ENCODE measurements at regions not wholly inside any gene's neighbourhood (a gene's known extent, or its start where the extent isn't known, plus 50 kb on each side); places are given as distances from the start of the nearest gene placed in this dataset.

- ATAC-seq (no peak), DNase-seq (no peak)
- intact Hi-C loops (cut with micrococcal nuclease), result no loop called here
Observed at GRCh38 chr1:47674189-47674588, 236.3 kb downstream of the FOXD2 start.

GRCh38 chr1:47675047-47675675 lies 237.3 kb downstream of the FOXD2 start:
- intact Hi-C loops (cut with micrococcal nuclease), result no loop called here
- DNase-seq, result no peak
- no peak for ATAC-seq

- no peak for DNase-seq
- ATAC-seq, result no peak
- intact Hi-C loops (cut with micrococcal nuclease), result no loop called here
Observed at GRCh38 chr1:47675721-47676120, 237.9 kb downstream of the FOXD2 start.

GRCh38 chr1:47676311-47677054 lies 238.6 kb downstream of the FOXD2 start:
- DNase-seq (no peak), ATAC-seq (no peak)
- intact Hi-C loops (cut with micrococcal nuclease), result no loop called here

- ATAC-seq (no peak), DNase-seq (no peak)
- intact Hi-C loops (cut with micrococcal nuclease), result no loop called here
Observed at GRCh38 chr1:47677241-47677940, 239.5 kb downstream of the FOXD2 start.

- ATAC-seq, result no peak
- intact Hi-C loops (cut with micrococcal nuclease), result no loop called here
- no peak for DNase-seq
Observed at GRCh38 chr1:47678464-47678980, 240.7 kb downstream of the FOXD2 start.

- ATAC-seq (peak; percentile 49), DNase-seq (no peak)
Observed at GRCh38 chr1:47679301-47679791, 241.5 kb downstream of the FOXD2 start.

GRCh38 chr1:47679826-47680225 lies 242.0 kb downstream of the FOXD2 start:
- no peak for ATAC-seq
- DNase-seq, result no peak
- intact Hi-C loops (cut with micrococcal nuclease), result no loop called here

More at GRCh38 chr1:47679301-47679791, 241.5 kb downstream of the FOXD2 start:
- intact Hi-C loops (cut with micrococcal nuclease), result no loop called here

- no peak for ATAC-seq
- intact Hi-C loops (cut with micrococcal nuclease), result no loop called here
- no peak for DNase-seq
Observed at GRCh38 chr1:47680815-47681475, 243.1 kb downstream of the FOXD2 start.

GRCh38 chr1:47681735-47682134 lies 243.9 kb downstream of the FOXD2 start:
- DNase-seq (no peak), ATAC-seq (no peak)
- intact Hi-C loops (cut with micrococcal nuclease), result no loop called here

GRCh38 chr1:47682198-47682597 lies 244.4 kb downstream of the FOXD2 start:
- intact Hi-C loops (cut with micrococcal nuclease), result no loop called here
- ATAC-seq, result no peak
- no peak for DNase-seq

- ATAC-seq (no peak), DNase-seq (no peak)
- intact Hi-C loops (cut with micrococcal nuclease), result no loop called here
Observed at GRCh38 chr1:47682786-47683350, 245.0 kb downstream of the FOXD2 start.

- ATAC-seq, result no peak
- intact Hi-C loops (cut with micrococcal nuclease), result no loop called here
Observed at GRCh38 chr1:47683401-47683800, 245.6 kb downstream of the FOXD2 start.

GRCh38 chr1:47684518-47684917 lies 246.7 kb downstream of the FOXD2 start:
- intact Hi-C loops (cut with micrococcal nuclease), result no loop called here
- no peak for DNase-seq
- ATAC-seq, result no peak

More at GRCh38 chr1:47683401-47683800, 245.6 kb downstream of the FOXD2 start:
- DNase-seq, result no peak

GRCh38 chr1:47684964-47685762 lies 247.3 kb downstream of the FOXD2 start:
- DNase-seq, result no peak
- no peak for ATAC-seq
- intact Hi-C loops (cut with micrococcal nuclease), result no loop called here

- intact Hi-C loops (cut with micrococcal nuclease), result no loop called here
- no peak for DNase-seq
- no peak for ATAC-seq
Observed at GRCh38 chr1:47685763-47686066, 247.9 kb downstream of the FOXD2 start.

GRCh38 chr1:47686731-47687630 lies 249.1 kb downstream of the FOXD2 start:
- intact Hi-C loops (cut with micrococcal nuclease), result no loop called here
- DNase-seq (no peak), ATAC-seq (no peak)

Measured in left ventricle myocardium superior (tissue), 1 donor.